ENCODE measurements at regions not wholly inside any gene's neighbourhood (a gene's known extent, or its start where the extent isn't known, plus 50 kb on each side); places are given as distances from the start of the nearest gene placed in this dataset.

DNA sequence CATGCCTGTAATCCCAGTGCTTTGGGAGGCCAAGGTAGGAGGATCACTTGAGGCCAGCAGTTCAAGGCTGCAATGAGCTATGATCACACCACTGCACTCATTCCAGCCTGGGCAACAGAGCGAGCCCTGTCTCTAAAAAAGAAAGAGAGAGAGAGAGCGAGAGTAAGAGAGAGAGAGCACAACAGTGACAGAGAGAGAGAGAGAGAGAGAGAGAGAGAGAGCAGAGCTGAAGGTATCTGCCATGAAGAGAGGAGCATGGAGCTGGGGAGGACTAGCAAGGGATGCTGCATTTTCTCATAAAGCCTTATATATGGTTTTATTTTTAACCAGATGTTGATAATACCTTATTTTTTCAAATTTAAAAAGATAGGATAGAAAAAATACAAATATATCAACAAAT, 84.5 kb upstream of the RNF32 start:
- H4K8ac ChIP-seq (ENCODE audit: low read depth in 2 of 2, low read length in 2 of 2): no peak overlapping the region
- no peaks in the 10 kb centered on the region for H4K20me1 ChIP-seq (ENCODE audit: insufficient read depth, low read length)
- no peak overlapping the region for H3K4me2 ChIP-seq (ENCODE audit: low read depth, low read length)
- no peak for ATAC-seq (ENCODE audit: low read depth)
- no peak overlapping the region for H3K18ac ChIP-seq (ENCODE audit: low read depth, low read length)
- in situ Hi-C loops (cut with MboI; ENCODE audit: low sequenced_read_pairs): no loop called here
- H3K9ac ChIP-seq (ENCODE audit: low read depth, low read length): no peak overlapping the region
- no peak overlapping the region for H3K56ac ChIP-seq (ENCODE audit: extremely low read depth, insufficient read depth, low read length)
- no peak overlapping the region for H3K27ac ChIP-seq (ENCODE audit: insufficient read depth, low read length)
- TF ChIP-seq, protein P1, sequence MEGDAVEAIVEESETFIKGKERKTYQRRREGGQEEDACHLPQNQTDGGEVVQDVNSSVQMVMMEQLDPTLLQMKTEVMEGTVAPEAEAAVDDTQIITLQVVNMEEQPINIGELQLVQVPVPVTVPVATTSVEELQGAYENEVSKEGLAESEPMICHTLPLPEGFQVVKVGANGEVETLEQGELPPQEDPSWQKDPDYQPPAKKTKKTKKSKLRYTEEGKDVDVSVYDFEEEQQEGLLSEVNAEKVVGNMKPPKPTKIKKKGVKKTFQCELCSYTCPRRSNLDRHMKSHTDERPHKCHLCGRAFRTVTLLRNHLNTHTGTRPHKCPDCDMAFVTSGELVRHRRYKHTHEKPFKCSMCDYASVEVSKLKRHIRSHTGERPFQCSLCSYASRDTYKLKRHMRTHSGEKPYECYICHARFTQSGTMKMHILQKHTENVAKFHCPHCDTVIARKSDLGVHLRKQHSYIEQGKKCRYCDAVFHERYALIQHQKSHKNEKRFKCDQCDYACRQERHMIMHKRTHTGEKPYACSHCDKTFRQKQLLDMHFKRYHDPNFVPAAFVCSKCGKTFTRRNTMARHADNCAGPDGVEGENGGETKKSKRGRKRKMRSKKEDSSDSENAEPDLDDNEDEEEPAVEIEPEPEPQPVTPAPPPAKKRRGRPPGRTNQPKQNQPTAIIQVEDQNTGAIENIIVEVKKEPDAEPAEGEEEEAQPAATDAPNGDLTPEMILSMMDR (conservative IDR thresholded peaks at IDR 0.05; ENCODE audit: low read depth, low read length): no peak
- TF ChIP-seq MXI1 (IDR thresholded peaks at IDR 0.05; ENCODE audit: borderline replicate concordance, low read depth, low read length) (no peak), CEBPB (IDR thresholded peaks at IDR 0.05; ENCODE audit: low read depth, low read length) (no peak), MAZ (IDR thresholded peaks at IDR 0.05; ENCODE audit: borderline replicate concordance, low read depth, low read length) (no peak), RAD21 (IDR thresholded peaks at IDR 0.05; ENCODE audit: low read length) (no peak), RCOR1 (IDR thresholded peaks at IDR 0.05; ENCODE audit: insufficient replicate concordance, low read length) (no peak), NFE2L2 (IDR thresholded peaks at IDR 0.05; ENCODE audit: low read depth, low read length) (no peak)
- TF ChIP-seq, protein P2, sequence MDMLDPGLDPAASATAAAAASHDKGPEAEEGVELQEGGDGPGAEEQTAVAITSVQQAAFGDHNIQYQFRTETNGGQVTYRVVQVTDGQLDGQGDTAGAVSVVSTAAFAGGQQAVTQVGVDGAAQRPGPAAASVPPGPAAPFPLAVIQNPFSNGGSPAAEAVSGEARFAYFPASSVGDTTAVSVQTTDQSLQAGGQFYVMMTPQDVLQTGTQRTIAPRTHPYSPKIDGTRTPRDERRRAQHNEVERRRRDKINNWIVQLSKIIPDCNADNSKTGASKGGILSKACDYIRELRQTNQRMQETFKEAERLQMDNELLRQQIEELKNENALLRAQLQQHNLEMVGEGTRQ (IDR thresholded peaks at IDR 0.05; ENCODE audit: low read depth, low read length): no peak
- no peak overlapping the region for H2BK5ac ChIP-seq (ENCODE audit: low read depth, low read length, poor library complexity, severe bottlenecking)
- H3K79me1 ChIP-seq (ENCODE audit: low read depth in 1 of 2, low read length in 2 of 2): no peaks in the 10 kb centered on the region
- H2AFZ ChIP-seq (replicated peaks; ENCODE audit: low read length, poor library complexity): no peak overlapping the region
- no peak overlapping the region for H2AK5ac ChIP-seq (ENCODE audit: low read depth, low read length)
- H3K23ac ChIP-seq (ENCODE audit: low read depth, low read length): no peak overlapping the region
- H3K4me1 ChIP-seq (ENCODE audit: control insufficient read depth, insufficient read depth, low read length): no peaks in the 10 kb centered on the region
- intact Hi-C loops (cut with micrococcal nuclease): no loop called here
- ChIA-PET POLR2A (ENCODE audit: unreplicated experiment) (interaction anchor here (0.5 kb wide), 1 partner anchor 9 kb away, joined by 12 read pairs; no protein-coding TSS in a partner anchor), CTCF (no interaction called here)
- no peak overlapping the region for H2AK9ac ChIP-seq (replicated peaks; ENCODE audit: low read depth, low read length, poor library complexity)
- H4K91ac ChIP-seq (ENCODE audit: insufficient read depth, low read depth, low read length): no peak overlapping the region
- no peaks in the 10 kb centered on the region; the same call in 1 of the 2 replicates for H3K9me3 ChIP-seq (ENCODE audit: control insufficient read depth, insufficient read depth, low read length)
- dilution Hi-C loops (cut with HindIII; ENCODE audit: low sequenced_read_pairs, unreplicated experiment): no loop called here
- no peak overlapping the region for H3K14ac ChIP-seq (replicated peaks; ENCODE audit: low read depth, low read length)
- no peaks in the 10 kb centered on the region for H3K9me1 ChIP-seq (ENCODE audit: insufficient read depth, low read length)
- H3K4me3 ChIP-seq (ENCODE audit: insufficient read depth, low read depth, low read length): no peak overlapping the region
- no peak overlapping the region for H3K4ac ChIP-seq (ENCODE audit: low read depth, low read length)
- H3K27me3 ChIP-seq (ENCODE audit: control insufficient read depth, insufficient read depth, low read length): no peaks in the 10 kb centered on the region
- WGBS, 2 experiments (ENCODE audit: extremely low coverage in 2 of 2, insufficient read length in 1 of 2): no CpG with 5 or more reads among the region's 2 CpGs
- BruUV-seq (replicated peaks): no TSS peak
- no peak for DNase-seq
- no peak overlapping the region for H2BK15ac ChIP-seq (ENCODE audit: low read depth, low read length)
- H2BK20ac ChIP-seq (ENCODE audit: low read depth, low read length): no peak overlapping the region
- H4K5ac ChIP-seq (ENCODE audit: low read depth, low read length): no peak overlapping the region
- no peak overlapping the region for H2BK120ac ChIP-seq (ENCODE audit: low read depth, low read length)
- H3K36me3 ChIP-seq (ENCODE audit: control insufficient read depth, insufficient read depth, low read length): no peaks in the 10 kb centered on the region
